ENCODE measurements at regions not wholly inside any gene's neighbourhood (a gene's known extent, or its start where the extent isn't known, plus 50 kb on each side); places are given as distances from the start of the nearest gene placed in this dataset.

GRCh38 chr12:125776212-125776611, 711.0 kb downstream of the AACS start:
- H3K4me1 ChIP-seq = no peaks in the 10 kb centered on the region
- H3K9me3 ChIP-seq = peaks cover 0 to 5% (median 0%) of the 10 kb centered on the region in 4 donors
- no peak for TF ChIP-seq CTCF (IDR thresholded peaks at IDR 0.05)
- TF ChIP-seq POLR2A (IDR thresholded peaks at IDR 0.05) = no peak
- H3K27me3 ChIP-seq = no peaks in the 10 kb centered on the region
- H3K27ac ChIP-seq = no peak overlapping the region
- H3K4me3 ChIP-seq = no peak overlapping the region
- no peak for DNase-seq
- H3K36me3 ChIP-seq = no peaks in the 10 kb centered on the region

GRCh38 chr12:125786143-125786542, 720.9 kb downstream of the AACS start:
- no peaks in the 10 kb centered on the region for H3K9me3 ChIP-seq
- TF ChIP-seq POLR2A (IDR thresholded peaks at IDR 0.05) (no peak), CTCF (IDR thresholded peaks at IDR 0.05) (no peak)
- H3K4me3 ChIP-seq = no peak overlapping the region
- no peaks in the 10 kb centered on the region for H3K4me1 ChIP-seq
- no peak overlapping the region for H3K27ac ChIP-seq
- no peaks in the 10 kb centered on the region for H3K27me3 ChIP-seq
- no peaks in the 10 kb centered on the region for H3K36me3 ChIP-seq
- no peak for DNase-seq

- Histone ChIP-seq H3K27ac (no peak overlapping the region), H3K27me3 (no peaks in the 10 kb centered on the region), H3K9me3 (no peaks in the 10 kb centered on the region), H3K4me1 (no peaks in the 10 kb centered on the region), H3K4me3 (no peak overlapping the region), H3K36me3 (no peaks in the 10 kb centered on the region)
- no peak for TF ChIP-seq POLR2A (IDR thresholded peaks at IDR 0.05)
- DNase-seq = no peak
Observed at GRCh38 chr12:125794401-125794800, 729.2 kb downstream of the AACS start.

GRCh38 chr12:125797421-125798175, 732.4 kb downstream of the AACS start:
- H3K4me3 ChIP-seq = no peak overlapping the region
- no peaks in the 10 kb centered on the region for H3K9me3 ChIP-seq
- TF ChIP-seq CTCF (IDR thresholded peaks at IDR 0.05) (no peak), POLR2A (IDR thresholded peaks at IDR 0.05) (no peak)
- no peaks in the 10 kb centered on the region for H3K4me1 ChIP-seq
- no peak overlapping the region for H3K27ac ChIP-seq
- H3K27me3 ChIP-seq = no peaks in the 10 kb centered on the region
- H3K36me3 ChIP-seq = no peaks in the 10 kb centered on the region
- DNase-seq = no peak

- H3K36me3 ChIP-seq = no peaks in the 10 kb centered on the region
- DNase-seq = no peak
- H3K27me3 ChIP-seq = no peaks in the 10 kb centered on the region
- TF ChIP-seq POLR2A (IDR thresholded peaks at IDR 0.05) = no peak
- no peaks in the 10 kb centered on the region for H3K9me3 ChIP-seq
- H3K27ac ChIP-seq = no peak overlapping the region
- H3K4me3 ChIP-seq = no peak overlapping the region
- no peaks in the 10 kb centered on the region for H3K4me1 ChIP-seq
Observed at GRCh38 chr12:125804660-125805059, 739.4 kb downstream of the AACS start.

- Histone ChIP-seq H3K27ac (no peak overlapping the region), H3K9me3 (no peaks in the 10 kb centered on the region), H3K36me3 (no peaks in the 10 kb centered on the region), H3K4me1 (no peaks in the 10 kb centered on the region), H3K4me3 (no peak overlapping the region), H3K27me3 (no peaks in the 10 kb centered on the region)
- TF ChIP-seq POLR2A (IDR thresholded peaks at IDR 0.05) = no peak
- no peak for TF ChIP-seq CTCF (IDR thresholded peaks at IDR 0.05)
- no peak for DNase-seq
Observed at GRCh38 chr12:125824276-125824675, 759.0 kb downstream of the AACS start.

GRCh38 chr12:125835852-125836251, 770.6 kb downstream of the AACS start:
- no peaks in the 10 kb centered on the region for H3K9me3 ChIP-seq
- H3K4me1 ChIP-seq = no peaks in the 10 kb centered on the region
- H3K4me3 ChIP-seq = no peak overlapping the region
- no peak overlapping the region for H3K27ac ChIP-seq
- H3K36me3 ChIP-seq = no peaks in the 10 kb centered on the region
- TF ChIP-seq POLR2A (IDR thresholded peaks at IDR 0.05) (no peak), CTCF (IDR thresholded peaks at IDR 0.05) (no peak)
- H3K27me3 ChIP-seq = no peaks in the 10 kb centered on the region
- no peak for DNase-seq
